Loucy (cell line): ENCODE measurements at regions not wholly inside any gene's neighbourhood (a gene's known extent, or its start where the extent isn't known, plus 50 kb on each side); places are given as distances from the start of the nearest gene placed in this dataset.

ENCODE experiments used
- CTCF ChIP-seq: fragments of 200-600 bp; sonication (generic); conservative IDR thresholded peaks from 2 replicates; pipeline ENCODE4 v1.5.1; 2014; ENCODE audit warnings: mild to moderate bottlenecking, antibody characterized with exemption, low read length
- EZH2phosphoT487 ChIP-seq: fragments of 200-600 bp; IDR thresholded peaks from 2 replicates; pipeline ENCODE4 v1.6.1; 2018; ENCODE audit warnings: antibody characterized with exemption, mild to moderate bottlenecking, moderate library complexity, borderline replicate concordance

GRCh38 chr2:66660804-66661203 lies 225.9 kb downstream of the MEIS1 start:
- TF ChIP-seq CTCF = no peak
- no peak for TF ChIP-seq EZH2phosphoT487
